ENCODE measurements at regions not wholly inside any gene's neighbourhood (a gene's known extent, or its start where the extent isn't known, plus 50 kb on each side); places are given as distances from the start of the nearest gene placed in this dataset.

- TF ChIP-seq CTCF (IDR thresholded peaks at IDR 0.05) (no peak), POLR2A (IDR thresholded peaks at IDR 0.05) (no peak)
Measured at GRCh38 chr19:20470345-20471135, 95.0 kb downstream of the ZNF737 start.

Data from right lobe of liver (tissue), 4 donors.